ENCODE measurements at regions not wholly inside any gene's neighbourhood (a gene's known extent, or its start where the extent isn't known, plus 50 kb on each side); places are given as distances from the start of the nearest gene placed in this dataset.

DNA sequence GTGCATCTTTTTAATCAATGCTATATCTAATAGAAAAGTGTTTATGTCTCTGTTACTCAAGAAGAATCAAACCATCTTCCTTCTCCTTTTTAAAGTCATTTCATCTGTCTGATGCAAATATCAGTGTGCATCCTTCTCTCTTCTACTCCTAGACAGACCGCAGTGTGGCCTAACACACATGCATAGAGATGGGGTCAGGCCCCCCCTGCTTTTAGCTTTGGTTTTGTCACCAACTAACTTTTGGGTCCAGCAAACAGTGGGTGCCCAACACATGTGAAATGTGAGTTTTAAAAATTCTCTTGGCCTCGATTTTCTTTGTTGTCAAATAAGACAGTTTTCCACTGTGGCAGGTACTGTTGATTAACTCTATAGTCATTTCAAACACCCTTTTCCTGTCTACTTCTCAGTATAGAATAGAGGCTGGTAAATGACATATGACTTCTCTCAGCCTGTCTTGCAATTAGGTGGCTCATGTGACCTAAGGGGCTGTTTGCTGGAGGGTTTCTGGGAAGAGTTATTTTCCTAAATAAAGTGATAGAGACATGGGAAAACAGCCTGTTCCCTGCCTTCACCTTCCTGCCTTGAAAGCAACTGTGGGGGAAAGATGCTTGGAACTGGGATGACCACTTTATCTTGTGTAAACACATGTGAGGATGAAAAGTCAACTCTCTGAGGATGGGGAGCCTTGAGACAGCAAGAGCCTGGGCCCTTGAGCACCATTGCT lies 65.7 kb upstream of the DARS1 start:
- intact Hi-C loops (cut with micrococcal nuclease) = no loop called here
- Histone ChIP-seq H3K9me3 (replicated peaks) (no peaks in the 10 kb centered on the region), H3K27me3 (ENCODE audit: low read depth) (no peaks in the 10 kb centered on the region), H3K4me1 (no peaks in the 10 kb centered on the region), H3K27ac (replicated peaks) (no peak overlapping the region), H3K4me3 (no peak overlapping the region), H3K36me3 (no peaks in the 10 kb centered on the region)
- TF ChIP-seq, protein P1, sequence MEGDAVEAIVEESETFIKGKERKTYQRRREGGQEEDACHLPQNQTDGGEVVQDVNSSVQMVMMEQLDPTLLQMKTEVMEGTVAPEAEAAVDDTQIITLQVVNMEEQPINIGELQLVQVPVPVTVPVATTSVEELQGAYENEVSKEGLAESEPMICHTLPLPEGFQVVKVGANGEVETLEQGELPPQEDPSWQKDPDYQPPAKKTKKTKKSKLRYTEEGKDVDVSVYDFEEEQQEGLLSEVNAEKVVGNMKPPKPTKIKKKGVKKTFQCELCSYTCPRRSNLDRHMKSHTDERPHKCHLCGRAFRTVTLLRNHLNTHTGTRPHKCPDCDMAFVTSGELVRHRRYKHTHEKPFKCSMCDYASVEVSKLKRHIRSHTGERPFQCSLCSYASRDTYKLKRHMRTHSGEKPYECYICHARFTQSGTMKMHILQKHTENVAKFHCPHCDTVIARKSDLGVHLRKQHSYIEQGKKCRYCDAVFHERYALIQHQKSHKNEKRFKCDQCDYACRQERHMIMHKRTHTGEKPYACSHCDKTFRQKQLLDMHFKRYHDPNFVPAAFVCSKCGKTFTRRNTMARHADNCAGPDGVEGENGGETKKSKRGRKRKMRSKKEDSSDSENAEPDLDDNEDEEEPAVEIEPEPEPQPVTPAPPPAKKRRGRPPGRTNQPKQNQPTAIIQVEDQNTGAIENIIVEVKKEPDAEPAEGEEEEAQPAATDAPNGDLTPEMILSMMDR (IDR thresholded peaks at IDR 0.05; ENCODE audit: borderline replicate concordance) = no peak
- no peak for DNase-seq

DNA sequence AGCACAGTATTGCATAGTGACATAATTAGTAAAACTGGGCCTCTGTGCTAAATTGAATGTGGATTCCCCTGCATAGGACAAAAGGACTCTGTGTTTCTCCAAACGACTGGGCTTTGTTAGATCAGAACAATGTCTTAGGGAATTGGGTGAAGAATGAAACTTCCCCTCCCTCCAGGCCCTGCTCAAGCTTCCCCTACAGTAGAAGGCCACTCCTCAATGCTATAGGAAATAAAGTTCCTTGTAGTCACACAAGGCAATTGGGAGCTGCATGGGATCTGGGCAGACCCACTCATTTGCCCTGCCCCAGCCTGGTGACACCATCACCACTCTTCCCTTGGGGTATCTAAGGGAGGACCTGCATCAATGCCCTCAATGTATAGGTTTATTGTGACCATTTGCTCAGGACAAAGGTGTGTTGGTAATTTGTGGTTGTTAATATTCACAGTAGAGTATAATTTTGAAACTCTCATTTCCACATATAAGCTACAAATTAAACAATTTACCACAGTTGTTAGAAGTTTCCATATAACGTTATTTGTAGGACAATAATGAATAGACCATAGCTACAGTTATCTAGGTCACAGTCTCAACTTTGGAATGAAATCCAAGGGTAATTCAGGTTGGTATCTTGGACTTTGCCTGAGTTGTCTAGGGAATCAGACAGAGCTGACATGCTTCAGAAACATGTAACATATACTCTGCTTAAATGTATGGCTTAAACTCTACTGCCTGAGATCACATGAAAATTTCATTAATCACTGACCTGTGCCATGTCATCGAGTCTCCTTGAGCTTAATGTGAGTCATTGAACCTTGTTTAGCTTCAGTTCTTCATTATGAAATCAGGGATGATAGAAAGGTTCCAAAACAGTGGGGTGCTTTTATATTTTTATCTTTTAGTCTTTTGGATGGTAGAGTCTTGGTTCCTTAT lies 64.8 kb upstream of the DARS1 start:
- H3K9me3 ChIP-seq (replicated peaks) = no peaks in the 10 kb centered on the region
- TF ChIP-seq, protein P1 (IDR thresholded peaks at IDR 0.05; ENCODE audit: borderline replicate concordance) = no peak
- intact Hi-C loops (cut with micrococcal nuclease) = no loop called here
- no peaks in the 10 kb centered on the region for H3K36me3 ChIP-seq
- DNase-seq = no peak
- no peaks in the 10 kb centered on the region for H3K27me3 ChIP-seq (ENCODE audit: low read depth)
- H3K4me3 ChIP-seq = no peak overlapping the region
- no peaks in the 10 kb centered on the region for H3K4me1 ChIP-seq
- no peak overlapping the region for H3K27ac ChIP-seq (replicated peaks)

DNA sequence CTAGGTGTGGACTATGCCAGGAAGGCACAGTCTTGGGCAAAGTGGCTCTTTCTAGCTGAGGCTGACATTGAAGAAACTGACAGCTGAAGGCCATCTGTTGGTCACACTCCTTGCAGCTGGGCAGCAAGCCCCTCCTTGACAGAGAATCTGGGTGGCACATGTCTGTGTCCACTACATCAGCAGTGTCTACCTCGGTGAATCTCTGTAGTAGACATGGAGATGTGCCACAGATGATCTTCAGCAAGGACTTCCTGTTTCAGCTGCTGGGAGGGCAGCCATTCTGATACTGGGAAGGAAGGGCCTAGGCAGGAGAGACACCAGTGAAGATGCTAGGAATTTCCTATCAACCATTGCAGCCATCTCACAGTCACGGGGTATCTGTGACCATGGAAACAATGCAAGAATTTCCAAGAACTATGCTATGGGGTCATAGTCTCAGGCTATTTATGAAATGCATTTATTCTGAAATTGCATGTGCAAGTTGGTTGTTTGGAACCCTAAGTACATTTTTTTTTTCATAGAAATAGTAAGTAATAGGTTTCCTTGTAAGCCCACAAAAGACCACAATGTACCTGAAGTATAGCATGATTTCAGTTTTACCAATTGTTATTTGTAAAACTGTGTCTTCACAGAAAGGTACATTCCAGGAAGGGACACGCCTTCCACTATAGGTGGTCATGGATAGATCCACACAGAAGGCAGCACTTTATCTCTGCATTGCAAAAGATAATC lies 63.8 kb upstream of the DARS1 start:
- Histone ChIP-seq H3K27me3 (ENCODE audit: low read depth) (no peaks in the 10 kb centered on the region), H3K4me1 (no peaks in the 10 kb centered on the region), H3K4me3 (no peak overlapping the region), H3K36me3 (no peaks in the 10 kb centered on the region), H3K27ac (replicated peaks) (no peak overlapping the region), H3K9me3 (replicated peaks) (no peaks in the 10 kb centered on the region)
- TF ChIP-seq, protein P1 (IDR thresholded peaks at IDR 0.05; ENCODE audit: borderline replicate concordance) = no peak
- intact Hi-C loops (cut with micrococcal nuclease) = no loop called here
- no peak for DNase-seq

DNA sequence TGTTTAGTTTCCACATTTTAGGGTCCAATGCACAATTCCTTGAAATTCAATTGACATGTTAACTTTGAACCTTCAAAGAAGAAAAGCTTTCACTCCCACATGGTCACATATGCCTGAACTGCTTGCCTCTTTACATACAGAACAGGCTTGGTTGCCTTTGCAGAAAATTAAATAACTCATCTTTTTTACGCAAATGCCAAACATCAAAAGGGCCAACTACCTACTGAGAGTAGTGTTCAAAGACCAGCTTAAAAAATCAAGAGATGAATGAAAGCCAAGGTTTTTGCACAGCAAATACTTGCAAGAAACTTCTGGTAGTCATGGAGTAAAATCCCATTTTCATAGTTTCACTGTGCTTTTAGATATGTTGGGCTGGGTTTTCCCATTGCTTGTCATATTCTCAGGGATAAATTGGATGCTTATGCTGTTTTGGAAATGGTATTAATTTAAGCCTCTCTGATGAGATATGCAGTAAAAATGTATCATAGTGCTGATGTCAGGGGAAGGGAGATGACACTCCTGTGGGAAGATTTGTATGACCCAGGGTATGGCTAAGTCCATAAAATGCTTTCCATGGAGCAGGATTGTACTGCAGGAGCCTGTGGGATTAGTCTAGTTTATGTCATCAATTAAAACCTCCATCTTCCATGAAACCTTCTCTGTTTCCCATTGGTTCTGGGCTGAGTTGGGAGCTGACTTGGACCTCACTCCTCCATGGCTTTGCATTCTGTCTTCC lies 60.6 kb upstream of the DARS1 start:
- no peak overlapping the region for H3K4me3 ChIP-seq
- intact Hi-C loops (cut with micrococcal nuclease) = no loop called here
- H3K36me3 ChIP-seq = no peaks in the 10 kb centered on the region
- no peaks in the 10 kb centered on the region for H3K9me3 ChIP-seq (replicated peaks)
- H3K4me1 ChIP-seq = no peaks in the 10 kb centered on the region
- TF ChIP-seq, protein P1 (IDR thresholded peaks at IDR 0.05; ENCODE audit: borderline replicate concordance) = no peak
- H3K27ac ChIP-seq (replicated peaks) = no peak overlapping the region
- no peak for DNase-seq
- no peaks in the 10 kb centered on the region for H3K27me3 ChIP-seq (ENCODE audit: low read depth)

DNA sequence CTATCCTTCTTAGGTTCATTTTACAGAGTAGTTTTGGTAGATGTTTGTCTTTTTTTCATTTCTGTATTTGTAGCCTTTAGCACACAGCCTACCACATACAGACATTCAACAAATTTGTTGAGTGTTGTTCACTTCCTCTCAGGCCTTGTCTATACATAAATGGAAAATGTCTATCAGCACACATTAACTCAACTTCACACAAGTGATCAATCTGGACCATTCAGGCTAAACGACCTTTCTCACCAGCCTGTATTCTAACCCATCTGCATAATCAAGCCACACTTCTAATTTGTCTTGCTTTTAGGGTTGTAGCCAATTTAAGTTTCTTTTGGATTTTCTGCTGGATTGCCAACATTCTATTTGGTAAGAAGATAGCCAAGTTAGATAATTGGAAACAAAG lies 59.9 kb upstream of the DARS1 start:
- DNase-seq = no peak
- H3K27ac ChIP-seq (replicated peaks) = no peak overlapping the region
- intact Hi-C loops (cut with micrococcal nuclease) = no loop called here
- no peak overlapping the region for H3K4me3 ChIP-seq
- no peaks in the 10 kb centered on the region for H3K9me3 ChIP-seq (replicated peaks)
- H3K4me1 ChIP-seq = no peaks in the 10 kb centered on the region
- no peaks in the 10 kb centered on the region for H3K36me3 ChIP-seq
- H3K27me3 ChIP-seq (ENCODE audit: low read depth) = no peaks in the 10 kb centered on the region
- TF ChIP-seq, protein P1 (IDR thresholded peaks at IDR 0.05; ENCODE audit: borderline replicate concordance) = no peak
